Loucy (cell line): ENCODE measurements at regions not wholly inside any gene's neighbourhood (a gene's known extent, or its start where the extent isn't known, plus 50 kb on each side); places are given as distances from the start of the nearest gene placed in this dataset.

Experiments
- CTCF ChIP-seq: fragments of 200-600 bp; sonication (generic); conservative IDR thresholded peaks from 2 replicates; pipeline ENCODE4 v1.5.1; 2014; ENCODE audit warnings: mild to moderate bottlenecking, antibody characterized with exemption, low read length
- EZH2phosphoT487 ChIP-seq: fragments of 200-600 bp; IDR thresholded peaks from 2 replicates; pipeline ENCODE4 v1.6.1; 2018; ENCODE audit warnings: antibody characterized with exemption, mild to moderate bottlenecking, moderate library complexity, borderline replicate concordance

GRCh38 chr1:201726700-201727099 is 102.3 kb upstream of the IPO9 start:
- TF ChIP-seq CTCF (no peak), EZH2phosphoT487 (no peak)
